ENCODE measurements at regions not wholly inside any gene's neighbourhood (a gene's known extent, or its start where the extent isn't known, plus 50 kb on each side); places are given as distances from the start of the nearest gene placed in this dataset.
"Not testable (repeated sequence)": the region's sequence is repeated elsewhere in the genome, so short reads cannot be mapped to it uniquely, and the experiment has no call there.

- H3K27me3 Mint-ChIP-seq: peaks cover 16% of the 10 kb centered on the region
- H3K27ac Mint-ChIP-seq: no peak overlapping the region
These were observed 96.6 kb upstream of the ERRFI1 start for GRCh38 chr1:8122477-8123407.

DNA sequence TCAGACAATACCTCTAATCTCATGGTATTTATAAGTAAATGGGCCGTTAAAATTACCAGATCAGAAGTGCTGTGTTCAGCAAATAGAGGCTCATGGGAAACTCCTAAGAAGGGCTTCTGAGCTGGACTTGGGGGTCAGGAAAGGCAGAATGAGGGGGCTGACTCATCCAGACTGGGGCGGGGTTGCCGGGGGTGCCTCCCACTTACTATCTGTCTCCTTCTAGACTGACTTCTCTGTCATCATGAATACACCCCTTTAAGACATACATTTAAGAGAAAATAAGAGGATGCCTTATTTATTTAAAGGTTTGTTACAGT lies 96.0 kb upstream of the ERRFI1 start:
- no peak for ATAC-seq (ENCODE audit: low read depth)

More at GRCh38 chr1:8122477-8123407, 96.6 kb upstream of the ERRFI1 start:
- DNase-seq (ENCODE audit: low spot score in 2 of 2): no peak
- peaks cover 10% of the 10 kb centered on the region for H3K4me1 Mint-ChIP-seq
- no peak for ATAC-seq (ENCODE audit: low read depth)
- H3K4me3 Mint-ChIP-seq: no peak overlapping the region
- H3K9me3 Mint-ChIP-seq: no peaks in the 10 kb centered on the region
- peaks cover 3% of the 10 kb centered on the region for H3K36me3 Mint-ChIP-seq

DNA sequence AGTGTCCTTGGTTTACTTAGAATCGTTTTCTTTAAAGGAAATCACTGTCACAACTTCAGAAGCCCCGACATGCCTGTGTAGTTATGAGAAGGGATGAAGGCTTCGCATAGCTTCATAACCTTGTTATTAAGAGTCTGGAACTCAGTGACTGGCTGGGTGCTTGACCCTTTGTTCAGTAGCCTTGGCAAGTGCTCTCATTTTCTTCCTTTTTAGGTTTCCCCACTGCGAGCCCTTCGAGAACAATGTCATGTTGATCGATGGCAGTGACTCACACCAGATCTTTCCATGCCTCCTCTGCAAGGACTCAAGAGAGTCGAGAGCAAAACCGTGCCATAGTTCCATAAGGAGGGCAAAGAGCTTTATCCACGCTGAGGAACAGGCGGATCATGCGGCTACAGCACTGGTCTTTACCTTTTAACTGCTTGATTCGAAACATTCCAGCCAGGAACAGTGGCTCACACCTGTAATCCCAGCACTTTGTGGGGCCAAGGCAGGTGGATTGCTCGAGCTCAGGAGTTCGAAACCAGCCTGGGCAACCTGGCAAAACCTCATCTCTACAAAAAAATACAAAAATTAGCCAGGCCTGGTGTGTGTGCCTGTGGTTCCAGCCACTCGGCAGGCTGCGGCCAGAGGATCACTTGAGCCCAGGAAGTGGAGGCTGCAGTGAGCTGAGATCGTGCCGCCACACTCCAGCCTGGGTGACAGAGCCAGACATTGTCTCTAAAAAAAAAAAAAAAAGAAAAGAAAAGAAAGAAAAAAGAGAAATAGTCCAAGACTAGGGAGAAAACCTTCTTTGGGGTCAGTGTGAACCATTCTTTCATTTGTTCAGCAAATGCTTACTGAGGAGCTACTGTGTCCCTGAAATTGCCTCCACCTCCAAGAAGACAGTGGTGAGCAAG lies 95.4 kb upstream of the ERRFI1 start:
- Mint-ChIP-seq H3K27me3 (peaks cover 16% of the 10 kb centered on the region), H3K4me1 (peaks cover 7% of the 10 kb centered on the region), H3K27ac (no peak overlapping the region), H3K36me3 (peaks cover 3% of the 10 kb centered on the region), H3K9me3 (no peaks in the 10 kb centered on the region), H3K4me3 (no peak overlapping the region)
- no peak for DNase-seq (ENCODE audit: low spot score in 2 of 2)
- ATAC-seq (ENCODE audit: low read depth): no peak

More for the DNA sequence above, 96.0 kb upstream of the ERRFI1 start:
- Mint-ChIP-seq H3K36me3 (peaks cover 3% of the 10 kb centered on the region), H3K27ac (no peak overlapping the region), H3K4me1 (peaks cover 7% of the 10 kb centered on the region), H3K9me3 (no peaks in the 10 kb centered on the region), H3K4me3 (no peak overlapping the region), H3K27me3 (peaks cover 16% of the 10 kb centered on the region)
- DNase-seq (ENCODE audit: low spot score in 2 of 2): no peak

- peaks cover 15% of the 10 kb centered on the region for H3K27me3 Mint-ChIP-seq
- peaks cover 2% of the 10 kb centered on the region for H3K36me3 Mint-ChIP-seq
- no peak overlapping the region for H3K27ac Mint-ChIP-seq
- peaks cover 7% of the 10 kb centered on the region for H3K4me1 Mint-ChIP-seq
- DNase-seq (ENCODE audit: low spot score in 2 of 2) (no peak), ATAC-seq (ENCODE audit: low read depth) (no peak)
- no peaks in the 10 kb centered on the region for H3K9me3 Mint-ChIP-seq
- H3K4me3 Mint-ChIP-seq: no peak overlapping the region
These were observed 94.7 kb upstream of the ERRFI1 start for GRCh38 chr1:8120693-8121260.

GRCh38 chr1:8118736-8119135 lies 92.6 kb upstream of the ERRFI1 start:
- not testable (repeated sequence) for H3K9me3 Mint-ChIP-seq; H3K36me3 Mint-ChIP-seq; H3K27ac Mint-ChIP-seq; ATAC-seq (ENCODE audit: low read depth); H3K4me3 Mint-ChIP-seq; DNase-seq (ENCODE audit: low spot score in 2 of 2); H3K4me1 Mint-ChIP-seq
- peaks cover 11% of the 10 kb centered on the region for H3K27me3 Mint-ChIP-seq

DNA sequence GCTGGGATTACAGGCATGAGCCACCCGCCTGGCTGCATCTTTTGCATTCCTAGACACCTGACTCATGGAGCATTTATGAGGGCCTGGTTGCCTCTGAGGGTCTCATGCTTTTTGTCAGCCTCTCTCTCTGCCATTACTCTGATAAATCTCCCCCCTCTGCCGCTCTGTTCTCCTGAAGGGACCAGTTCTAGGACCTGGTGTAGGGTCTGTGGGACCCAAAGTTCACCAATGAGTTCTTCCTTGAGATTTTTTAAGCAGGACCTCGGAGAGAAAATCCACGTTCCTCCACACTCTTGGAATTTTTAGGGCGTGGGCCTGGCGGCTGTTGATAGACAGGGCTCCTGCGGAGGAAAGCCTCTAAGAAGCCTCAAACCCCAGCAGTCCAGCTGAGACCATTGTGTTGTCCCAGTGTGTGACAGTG lies 91.9 kb upstream of the ERRFI1 start:
- peaks cover 7% of the 10 kb centered on the region for H3K27me3 Mint-ChIP-seq
- no peaks in the 10 kb centered on the region for H3K36me3 Mint-ChIP-seq
- no peaks in the 10 kb centered on the region for H3K9me3 Mint-ChIP-seq
- DNase-seq (ENCODE audit: low spot score in 2 of 2) (no peak), ATAC-seq (ENCODE audit: low read depth) (no peak)
- no peak overlapping the region for H3K27ac Mint-ChIP-seq
- peaks cover 7% of the 10 kb centered on the region for H3K4me1 Mint-ChIP-seq
- no peak overlapping the region for H3K4me3 Mint-ChIP-seq

DNA sequence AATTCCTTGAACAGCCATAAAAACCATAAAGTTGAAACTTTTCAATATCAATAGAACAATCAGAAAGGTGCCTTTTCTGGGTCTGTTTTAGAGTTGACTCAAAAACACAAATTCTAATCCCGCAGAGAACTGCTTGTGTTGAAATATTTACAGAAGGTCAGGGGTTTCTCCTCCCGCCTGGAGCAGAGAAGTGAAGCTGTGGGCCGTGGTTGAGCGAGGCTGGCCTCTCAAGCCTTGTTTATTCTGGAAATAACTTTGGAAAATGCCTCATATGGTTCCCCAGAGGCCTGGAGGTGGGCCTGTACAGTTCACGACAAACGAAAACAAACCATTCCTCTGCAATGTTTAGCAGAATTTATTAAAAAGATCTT lies 90.8 kb upstream of the ERRFI1 start:
- no peaks in the 10 kb centered on the region for H3K9me3 Mint-ChIP-seq
- no peak for DNase-seq (ENCODE audit: low spot score in 2 of 2)
- H3K4me1 Mint-ChIP-seq: peaks cover 7% of the 10 kb centered on the region
- H3K27ac Mint-ChIP-seq: no peak overlapping the region
- no peak for ATAC-seq (ENCODE audit: low read depth)
- H3K36me3 Mint-ChIP-seq: no peaks in the 10 kb centered on the region
- H3K27me3 Mint-ChIP-seq: peaks cover 4% of the 10 kb centered on the region
- H3K4me3 Mint-ChIP-seq: no peak overlapping the region

- peaks cover 2% of the 10 kb centered on the region for H3K27me3 Mint-ChIP-seq
- H3K4me3 Mint-ChIP-seq: no peak overlapping the region
- no peak for ATAC-seq (ENCODE audit: low read depth)
- peaks cover 2% of the 10 kb centered on the region for H3K4me1 Mint-ChIP-seq
- no peak for DNase-seq (ENCODE audit: low spot score in 2 of 2)
- no peaks in the 10 kb centered on the region for H3K9me3 Mint-ChIP-seq
- H3K27ac Mint-ChIP-seq: no peak overlapping the region
- no peaks in the 10 kb centered on the region for H3K36me3 Mint-ChIP-seq
These were observed 89.7 kb upstream of the ERRFI1 start for GRCh38 chr1:8115769-8116167.

GRCh38 chr1:8115031-8115768 lies 89.1 kb upstream of the ERRFI1 start:
- peaks cover 5% of the 10 kb centered on the region for H3K27me3 Mint-ChIP-seq
- DNase-seq (ENCODE audit: low spot score in 2 of 2) (no peak), ATAC-seq (ENCODE audit: low read depth) (no peak)
- H3K4me1 Mint-ChIP-seq: no peaks in the 10 kb centered on the region
- no peak overlapping the region for H3K4me3 Mint-ChIP-seq
- H3K9me3 Mint-ChIP-seq: no peaks in the 10 kb centered on the region
- no peaks in the 10 kb centered on the region for H3K36me3 Mint-ChIP-seq
- H3K27ac Mint-ChIP-seq: no peak overlapping the region

DNA sequence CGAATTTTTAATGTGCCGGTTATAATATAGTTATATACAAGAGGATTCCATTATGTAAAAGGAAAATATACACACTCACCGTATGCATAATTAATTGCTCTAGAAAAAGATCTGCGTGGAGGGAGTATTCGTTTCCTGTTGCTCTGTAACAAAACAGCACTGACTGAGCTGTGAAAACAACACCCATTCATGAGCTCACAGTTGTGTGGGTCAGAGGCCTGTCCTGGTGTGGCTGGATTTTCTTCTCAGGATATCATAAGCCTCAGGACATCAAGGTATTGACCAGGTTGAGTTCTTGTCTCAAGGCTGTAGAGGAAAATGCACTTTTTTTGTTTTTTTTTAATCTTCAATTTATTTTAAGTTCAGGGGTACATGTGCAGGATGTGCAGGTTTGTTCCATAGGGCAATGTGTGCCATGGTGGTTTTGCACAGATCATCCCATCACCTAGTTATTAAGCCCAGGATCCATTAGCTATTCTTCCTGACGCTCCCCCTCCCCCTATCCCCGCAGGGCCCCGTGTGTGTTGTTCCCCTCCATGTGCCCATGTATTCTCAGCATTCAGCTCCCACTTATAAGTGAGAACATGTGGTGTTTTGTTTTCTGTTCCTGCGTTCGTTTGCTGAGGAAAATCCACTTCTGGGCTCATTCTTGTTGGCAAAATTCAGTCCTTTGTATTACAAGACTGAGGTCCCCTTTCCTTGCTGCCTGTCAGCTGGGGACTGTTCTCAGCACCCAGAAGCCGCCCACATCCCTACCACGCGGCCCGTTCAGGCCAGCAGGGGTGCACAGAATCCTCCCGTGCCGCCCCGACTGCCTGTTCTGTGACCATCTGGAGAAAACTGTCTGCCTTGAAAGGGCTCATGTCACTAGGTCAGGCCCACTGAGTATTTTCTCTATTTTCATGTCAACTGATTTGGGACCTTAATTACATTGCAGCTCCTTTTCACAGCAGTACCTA lies 87.4 kb upstream of the ERRFI1 start:
- Mint-ChIP-seq H3K27ac (no peak overlapping the region), H3K4me3 (no peak overlapping the region), H3K4me1 (no peaks in the 10 kb centered on the region), H3K36me3 (no peaks in the 10 kb centered on the region), H3K9me3 (no peaks in the 10 kb centered on the region), H3K27me3 (peaks cover 5% of the 10 kb centered on the region)
- DNase-seq (ENCODE audit: low spot score in 2 of 2) (no peak), ATAC-seq (ENCODE audit: low read depth) (no peak)

- H3K4me1 Mint-ChIP-seq: no peaks in the 10 kb centered on the region
These were observed 86.6 kb upstream of the ERRFI1 start for GRCh38 chr1:8112611-8113261.

GRCh38 chr1:8111560-8111959 lies 85.5 kb upstream of the ERRFI1 start:
- H3K4me3 Mint-ChIP-seq: no peak overlapping the region
- DNase-seq (ENCODE audit: low spot score in 2 of 2) (no peak), ATAC-seq (ENCODE audit: low read depth) (no peak)
- H3K27me3 Mint-ChIP-seq: peaks cover 5% of the 10 kb centered on the region
- H3K27ac Mint-ChIP-seq: no peak overlapping the region
- H3K4me1 Mint-ChIP-seq: no peaks in the 10 kb centered on the region
- H3K9me3 Mint-ChIP-seq: no peaks in the 10 kb centered on the region
- H3K36me3 Mint-ChIP-seq: no peaks in the 10 kb centered on the region

More at GRCh38 chr1:8112611-8113261, 86.6 kb upstream of the ERRFI1 start:
- Mint-ChIP-seq H3K36me3 (no peaks in the 10 kb centered on the region), H3K4me3 (no peak overlapping the region), H3K27me3 (peaks cover 5% of the 10 kb centered on the region), H3K9me3 (no peaks in the 10 kb centered on the region), H3K27ac (no peak overlapping the region)
- DNase-seq (ENCODE audit: low spot score in 2 of 2) (no peak), ATAC-seq (ENCODE audit: low read depth) (no peak)

Measured in memory B cell (primary cell).